SK-N-SH treated with all-trans-retinoic acid at 6 μM for 48 hours (cell line): ENCODE measurements at regions not wholly inside any gene's neighbourhood (a gene's known extent, or its start where the extent isn't known, plus 50 kb on each side); places are given as distances from the start of the nearest gene placed in this dataset.

Experiments used
- ATAC-seq: fragments of 200-7000 bp; cut with Tn5 transposase; 3 replicates; pipeline ENCODE4 v1.9.1; 2020; ENCODE audit warnings: mild to moderate bottlenecking, moderate library complexity
- ARNTL ChIP-seq: fragments of 450-650 bp; formaldehyde crosslinking; IDR thresholded peaks from 2 replicates; pipeline ENCODE4 v1.5.0; 2020; ENCODE audit warnings: low read depth, mild to moderate bottlenecking, moderate library complexity, borderline replicate concordance
- BACH2 ChIP-seq: fragments of 250-450 bp; sonication (Bioruptor Pico); IDR thresholded peaks from 2 replicates; pipeline ENCODE4 v1.9.0; 2021; ENCODE audit warnings: mild to moderate bottlenecking, borderline replicate concordance
- CREB5 ChIP-seq: fragments of 250-450 bp; sonication (Bioruptor Pico); IDR thresholded peaks from 2 replicates; pipeline ENCODE4 v1.5.1; 2020; ENCODE audit warnings: low read depth, mild to moderate bottlenecking, moderate library complexity
- ESRRG ChIP-seq: fragments of 250-450 bp; sonication (Bioruptor Pico); IDR thresholded peaks from 2 replicates; pipeline ENCODE4 v1.6.1; 2021; ENCODE audit warnings: mild to moderate bottlenecking
- GLIS3 ChIP-seq: fragments of 250-450 bp; sonication (Bioruptor Pico); IDR thresholded peaks from 2 replicates; pipeline ENCODE4 v1.5.0; 2020; ENCODE audit warnings: mild to moderate bottlenecking, moderate library complexity
- ISL1 ChIP-seq: fragments of 250-450 bp; sonication (Bioruptor Pico); IDR thresholded peaks from 2 replicates; pipeline ENCODE4 v2.1.2; 2022; ENCODE audit warnings: mild to moderate bottlenecking, moderate library complexity
- OSR1 ChIP-seq: fragments of 250-450 bp; sonication (Bioruptor Pico); IDR thresholded peaks from 2 replicates; pipeline ENCODE4 v1.8.0; 2022; ENCODE audit warnings: moderate library complexity, mild to moderate bottlenecking, inconsistent platforms
- PATZ1 ChIP-seq: fragments of 250-450 bp; sonication (Bioruptor Pico); IDR thresholded peaks from 2 replicates; pipeline ENCODE4 v1.8.0; 2020; ENCODE audit warnings: mild to moderate bottlenecking, moderate library complexity, borderline replicate concordance
- POU6F1 ChIP-seq: fragments of 250-450 bp; sonication (Bioruptor Pico); IDR thresholded peaks from 2 replicates; pipeline ENCODE4 v1.8.0; 2021; ENCODE audit warnings: low read depth, mild to moderate bottlenecking, moderate library complexity, borderline replicate concordance
- RARB ChIP-seq: fragments of 250-450 bp; sonication (Bioruptor Pico); IDR thresholded peaks from 2 replicates; pipeline ENCODE4 v1.8.0; 2021; ENCODE audit warnings: mild to moderate bottlenecking, moderate library complexity
- SNAI2 ChIP-seq: fragments of 250-450 bp; sonication (Bioruptor Pico); IDR thresholded peaks from 2 replicates; pipeline ENCODE4 v1.5.0; 2020; ENCODE audit warnings: mild to moderate bottlenecking, moderate library complexity
- TCF4 ChIP-seq: fragments of 250-450 bp; sonication (Bioruptor Pico); IDR thresholded peaks from 2 replicates; pipeline ENCODE4 v1.8.0; 2021; ENCODE audit warnings: mild to moderate bottlenecking, moderate library complexity, borderline replicate concordance
- TOX ChIP-seq: fragments of 250-450 bp; sonication (Bioruptor Pico); IDR thresholded peaks from 2 replicates; pipeline ENCODE4 v1.8.0; 2021; ENCODE audit warnings: mild to moderate bottlenecking, moderate library complexity, borderline replicate concordance
- TSHZ2 ChIP-seq: fragments of 250-450 bp; sonication (Bioruptor Pico); IDR thresholded peaks from 2 replicates; pipeline ENCODE4 v1.5.0; 2020; ENCODE audit warnings: mild to moderate bottlenecking, moderate library complexity
- ZC3H10 ChIP-seq: fragments of 250-450 bp; sonication (Bioruptor Pico); IDR thresholded peaks from 2 replicates; pipeline ENCODE4 v1.5.1; 2021; ENCODE audit warnings: mild to moderate bottlenecking, moderate library complexity
- ZFP30 ChIP-seq: fragments of 450-650 bp; formaldehyde crosslinking; IDR thresholded peaks from 2 replicates; pipeline ENCODE4 v1.5.0; 2022; ENCODE audit warnings: mild to moderate bottlenecking, moderate library complexity
- ZNF565 ChIP-seq: fragments of 450-650 bp; formaldehyde crosslinking; conservative IDR thresholded peaks from 2 replicates; pipeline ENCODE4 v1.5.0; 2020; ENCODE audit warnings: low read depth, mild to moderate bottlenecking, moderate library complexity
- ZNF8 ChIP-seq: fragments of 450-650 bp; formaldehyde crosslinking; IDR thresholded peaks from 2 replicates; pipeline ENCODE4 v1.5.0; 2020; ENCODE audit warnings: mild to moderate bottlenecking, moderate library complexity

- TF ChIP-seq TSHZ2 (no peak), ZC3H10 (CRISPR knock-in tag) (no peak), PATZ1 (CRISPR knock-in tag) (no peak), ARNTL (CRISPR knock-in tag) (no peak)
- no peak for ATAC-seq
Observed at GRCh38 chr5:82918311-82919031, 158.7 kb downstream of the TMEM167A start.

- no peak for ATAC-seq
- TF ChIP-seq GLIS3 (CRISPR knock-in tag): no peak
- TF ChIP-seq SNAI2 (CRISPR knock-in tag): no peak
- TF ChIP-seq CREB5 (CRISPR knock-in tag): no peak
- no peak for TF ChIP-seq ZNF8 (CRISPR knock-in tag)
- no peak for TF ChIP-seq BACH2 (CRISPR knock-in tag)
- TF ChIP-seq ARNTL (CRISPR knock-in tag): no peak
- no peak for TF ChIP-seq ESRRG (CRISPR knock-in tag)
- TF ChIP-seq TOX (CRISPR knock-in tag): no peak
- TF ChIP-seq ZNF565: no peak
- no peak for TF ChIP-seq ZFP30 (CRISPR knock-in tag)
Observed at GRCh38 chr5:82917584-82917983, 159.6 kb downstream of the TMEM167A start.

- no peak for TF ChIP-seq ESRRG (CRISPR knock-in tag)
- no peak for TF ChIP-seq TSHZ2
- no peak for TF ChIP-seq POU6F1
- no peak for TF ChIP-seq RARB
- no peak for TF ChIP-seq GLIS3 (CRISPR knock-in tag)
- TF ChIP-seq PATZ1 (CRISPR knock-in tag): no peak
- no peak for TF ChIP-seq TOX (CRISPR knock-in tag)
- TF ChIP-seq ZNF8 (CRISPR knock-in tag): no peak
- TF ChIP-seq TCF4: no peak
- TF ChIP-seq SNAI2 (CRISPR knock-in tag): no peak
- no peak for TF ChIP-seq ISL1 (CRISPR knock-in tag)
- no peak for TF ChIP-seq OSR1 (CRISPR knock-in tag)
- no peak for ATAC-seq
Observed at GRCh38 chr5:82913971-82914370, 163.2 kb downstream of the TMEM167A start.
